GM20000 (cell line): ENCODE measurements at regions not wholly inside any gene's neighbourhood (a gene's known extent, or its start where the extent isn't known, plus 50 kb on each side); places are given as distances from the start of the nearest gene placed in this dataset.
"Not testable (repeated sequence)": the region's sequence is repeated elsewhere in the genome, so short reads cannot be mapped to it uniquely, and the experiment has no call there.

Experiments
- DNase-seq: peaks from one replicate; pipeline ENCODE4 v3.0.0; 2012; ENCODE audit warnings: low spot score
- CTCF ChIP-seq: IDR thresholded peaks from 2 replicates; pipeline ENCODE4 v1.5.1; 2012; ENCODE audit warnings: mild to moderate bottlenecking, control low read depth; ENCODE audit errors: extremely low read depth, missing control alignments

- DNase-seq = no peak
- no peak for TF ChIP-seq CTCF
Observed at GRCh38 chr6:139960671-139961070, 586.2 kb upstream of the CITED2 start.

- TF ChIP-seq CTCF = no peak
- DNase-seq = no peak
Observed at GRCh38 chr6:139955366-139956155, 581.1 kb upstream of the CITED2 start.

- DNase-seq = no peak
- no peak for TF ChIP-seq CTCF
Observed at GRCh38 chr6:139954463-139955071, 580.1 kb upstream of the CITED2 start.

GRCh38 chr6:139953780-139954179 is 579.3 kb upstream of the CITED2 start:
- DNase-seq = not testable (repeated sequence)

GRCh38 chr6:139951172-139951571 is 576.7 kb upstream of the CITED2 start:
- TF ChIP-seq CTCF = no peak
- DNase-seq = no peak

GRCh38 chr6:139944976-139945375 is 570.5 kb upstream of the CITED2 start:
- no peak for TF ChIP-seq CTCF

DNA sequence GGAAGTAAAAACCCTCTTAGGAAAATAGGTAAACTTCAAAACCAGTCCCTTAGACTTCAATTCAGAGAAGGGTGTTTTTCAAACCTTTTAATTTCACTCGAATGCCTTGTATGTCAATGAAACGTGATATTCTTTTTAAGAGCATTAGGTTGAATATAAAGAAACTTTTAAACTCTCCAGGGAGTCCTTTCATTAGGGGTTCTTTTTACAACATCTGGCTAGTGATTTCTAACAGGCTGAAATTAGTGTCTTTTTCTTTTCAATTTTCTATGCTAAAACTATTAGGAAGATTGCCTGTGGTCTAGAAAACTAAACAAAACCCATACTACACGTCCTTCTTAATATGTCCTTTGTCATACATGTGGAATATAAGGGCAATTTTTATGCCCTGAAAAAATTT is 569.7 kb upstream of the CITED2 start:
- TF ChIP-seq CTCF = no peak

More at GRCh38 chr6:139944976-139945375, 570.5 kb upstream of the CITED2 start:
- no peak for DNase-seq

GRCh38 chr6:139943391-139943790 is 568.9 kb upstream of the CITED2 start:
- TF ChIP-seq CTCF = no peak

More for the DNA sequence above, 569.7 kb upstream of the CITED2 start:
- DNase-seq = no peak

More at GRCh38 chr6:139943391-139943790, 568.9 kb upstream of the CITED2 start:
- no peak for DNase-seq
